GM12892 (cell line): ENCODE measurements at regions not wholly inside any gene's neighbourhood (a gene's known extent, or its start where the extent isn't known, plus 50 kb on each side); places are given as distances from the start of the nearest gene placed in this dataset.

ENCODE experiments used
- DNase-seq: peaks from one replicate; pipeline ENCODE4 v3.0.0; 2011; ENCODE audit not compliant: insufficient read length
- FAIRE-seq: peaks from 2 replicates; lab custom pipeline; 2011; peaks lifted over from hg19 to GRCh38; lab: Jason Lieb, UNC
- POLR2A ChIP-seq: IDR thresholded peaks from 2 replicates; pipeline ENCODE4 v1.6.1; 2011; ENCODE audit warnings: low read depth, low read length, control low read depth
- POLR2AphosphoS5 ChIP-seq: IDR thresholded peaks from 2 replicates; pipeline ENCODE4 v1.6.1; 2011; ENCODE audit warnings: low read depth, low read length, control low read depth
- TAF1 ChIP-seq: IDR thresholded peaks from 2 replicates; pipeline ENCODE4 v1.6.1; 2011; ENCODE audit warnings: low read depth, mild to moderate bottlenecking, control low read depth, low read length, borderline replicate concordance

DNA sequence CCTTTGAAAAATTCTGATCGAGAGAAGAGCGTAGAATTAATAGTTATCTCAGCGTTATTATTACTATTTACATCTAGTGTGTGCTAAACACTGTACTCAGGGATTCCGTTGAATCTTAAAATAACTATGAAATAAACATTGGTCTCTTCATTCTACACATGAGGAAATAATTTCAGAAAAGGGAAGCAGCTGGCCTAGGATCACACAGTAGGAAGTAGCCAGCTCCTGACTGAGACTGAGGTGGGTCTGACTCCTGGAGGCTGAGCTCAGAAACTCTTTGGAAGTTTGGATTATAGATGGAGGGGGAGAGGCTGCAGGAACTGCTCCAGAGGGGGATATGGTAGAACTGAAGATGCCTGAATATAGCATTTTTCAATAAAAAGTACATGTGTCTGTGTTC lies 183.9 kb upstream of the WDR11 start:
- FAIRE-seq = no peak
- no peak for TF ChIP-seq POLR2A
- no peak for TF ChIP-seq POLR2AphosphoS5
- no peak for TF ChIP-seq TAF1
- DNase-seq = no peak

DNA sequence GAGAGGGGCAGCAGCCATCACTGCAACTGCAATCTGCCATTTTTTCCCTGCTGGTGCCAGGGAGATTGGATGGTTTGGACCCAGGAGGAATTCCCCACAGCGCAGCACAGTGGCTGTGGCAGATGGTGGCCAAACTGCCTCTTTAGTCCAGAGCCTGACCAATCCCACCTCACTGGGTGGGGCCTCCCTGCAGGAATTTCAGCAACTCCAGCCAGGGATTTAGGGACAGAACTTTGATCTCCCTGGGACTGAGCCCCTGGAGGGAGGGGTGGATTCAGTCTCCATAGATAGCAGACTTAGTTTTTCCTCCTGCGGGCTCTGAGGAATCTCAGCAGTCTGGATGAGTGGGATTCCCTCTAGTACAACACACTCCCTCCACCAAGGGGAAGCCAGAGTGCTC lies 179.7 kb upstream of the WDR11 start:
- no peak for FAIRE-seq
- no peak for TF ChIP-seq TAF1
- TF ChIP-seq POLR2A = no peak
- no peak for TF ChIP-seq POLR2AphosphoS5
- no peak for DNase-seq

DNA sequence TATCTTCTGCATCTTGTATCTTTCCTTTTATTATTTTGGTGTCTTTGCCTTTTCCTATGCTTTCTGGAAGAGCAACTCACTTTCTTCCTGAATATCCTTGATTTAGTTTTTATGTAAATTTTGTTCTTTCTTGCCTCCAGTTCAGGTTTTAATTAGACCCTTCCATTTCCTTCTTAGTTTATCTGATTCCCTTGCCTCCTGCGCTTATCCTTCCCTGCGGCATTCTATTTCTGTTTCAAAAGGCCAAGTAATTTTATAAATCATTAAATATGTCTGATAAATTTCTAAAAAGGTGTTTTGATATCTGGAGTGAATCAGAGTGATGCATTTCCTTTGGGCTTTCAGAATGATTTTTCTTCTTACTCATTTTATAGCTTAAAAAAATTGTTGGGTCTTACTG lies 167.7 kb upstream of the WDR11 start:
- FAIRE-seq (no peak), DNase-seq (no peak)
- TF ChIP-seq POLR2A (no peak), TAF1 (no peak), POLR2AphosphoS5 (no peak)

DNA sequence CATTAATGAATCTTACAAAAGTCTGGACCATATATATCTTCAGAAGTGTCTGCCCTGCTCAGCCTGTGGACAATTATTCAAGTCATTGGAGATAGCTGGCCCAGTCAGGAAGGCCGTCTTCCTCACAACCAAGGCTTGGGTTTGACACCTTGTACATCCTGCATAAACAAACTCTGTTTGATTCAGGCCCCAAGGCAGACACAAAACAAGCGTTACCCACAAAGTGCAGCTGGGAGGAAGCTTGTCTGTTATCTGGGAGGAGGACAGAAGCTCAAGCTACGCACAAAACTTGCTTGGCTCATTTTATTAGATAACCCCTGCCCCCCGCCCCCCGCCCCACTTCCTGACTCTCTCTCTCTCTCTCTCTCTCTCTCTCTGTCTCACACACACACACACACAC lies 166.9 kb upstream of the WDR11 start:
- TF ChIP-seq POLR2A (no peak), POLR2AphosphoS5 (no peak), TAF1 (no peak)
- FAIRE-seq (no peak), DNase-seq (no peak)

DNA sequence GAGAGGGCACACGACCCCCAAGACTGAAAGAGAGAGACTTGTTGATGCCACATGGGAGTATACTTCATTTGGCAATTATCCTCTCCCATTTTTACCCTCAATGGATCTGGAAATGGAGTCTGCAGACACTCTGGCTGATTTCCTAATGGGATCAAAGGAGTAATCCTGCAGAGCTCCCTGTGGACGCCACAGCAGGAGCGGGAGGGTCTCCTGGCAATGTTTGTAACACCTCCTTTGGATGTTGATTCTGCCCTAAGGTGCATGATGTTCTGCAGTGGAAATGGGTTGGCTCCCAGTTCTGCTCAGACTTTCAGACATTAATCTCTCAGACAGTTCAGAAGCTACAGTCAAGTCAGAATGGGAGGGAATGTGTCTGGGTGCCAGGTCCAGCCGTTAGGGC lies 166.0 kb upstream of the WDR11 start:
- FAIRE-seq (no peak), DNase-seq (no peak)
- TF ChIP-seq TAF1 (no peak), POLR2A (no peak), POLR2AphosphoS5 (no peak)

DNA sequence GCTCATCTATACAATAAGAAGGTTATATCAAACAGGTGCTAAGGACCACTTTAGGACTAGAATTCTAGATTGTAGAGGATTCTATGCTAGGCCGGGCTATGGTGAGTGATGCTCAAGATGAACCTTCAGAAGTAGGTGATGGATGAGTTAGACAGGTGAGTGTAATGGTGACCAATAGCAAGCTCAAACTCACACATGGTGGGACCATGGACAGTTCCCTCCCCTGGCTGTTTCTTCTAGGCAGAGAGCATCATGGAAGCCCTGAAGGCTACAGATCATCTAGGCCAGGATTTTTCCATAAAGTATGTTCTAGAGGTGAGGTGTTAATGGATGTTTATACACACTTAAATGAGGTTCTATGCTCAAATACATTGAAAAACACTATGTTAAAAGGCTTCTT lies 162.2 kb upstream of the WDR11 start:
- FAIRE-seq = no peak
- DNase-seq = no peak
- no peak for TF ChIP-seq POLR2A

DNA sequence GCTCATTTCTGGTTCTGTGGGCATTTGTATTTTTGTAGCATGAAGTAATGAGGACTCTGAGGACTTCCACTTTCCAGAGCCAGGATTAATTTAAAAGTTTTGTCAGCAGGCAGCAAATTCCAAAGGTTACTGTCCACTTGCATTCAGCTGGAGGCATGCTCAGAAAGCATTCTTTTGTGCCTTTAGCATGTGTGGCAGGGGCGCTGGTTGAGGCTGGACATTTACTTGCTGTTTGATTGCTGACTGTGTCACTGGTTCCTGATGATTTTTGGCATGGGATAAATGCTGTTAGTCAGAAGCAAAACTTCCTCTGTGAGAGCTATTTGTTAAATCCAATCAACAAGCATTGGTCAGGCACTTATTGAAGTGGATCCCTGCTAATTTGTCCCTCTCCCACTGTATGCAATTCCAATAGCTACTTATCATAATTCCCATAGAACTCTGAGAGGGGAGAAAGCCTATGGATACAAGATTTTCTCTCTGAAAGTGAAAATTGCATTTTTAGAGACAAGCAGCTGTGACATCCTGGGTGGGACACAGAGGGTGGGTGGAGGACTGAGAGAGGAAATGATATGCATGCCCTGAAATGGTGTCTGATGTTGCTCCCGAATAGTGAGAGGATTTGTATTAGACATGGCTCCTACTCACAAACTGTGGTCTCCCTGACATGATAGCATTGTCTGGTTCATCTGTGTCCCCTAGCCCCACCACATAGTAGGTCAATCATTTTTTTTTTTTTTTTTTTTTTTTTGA lies 161.2 kb upstream of the WDR11 start:
- no peak for TF ChIP-seq POLR2AphosphoS5
- no peak for TF ChIP-seq POLR2A
- TF ChIP-seq TAF1 = no peak
- no peak for DNase-seq
- no peak for FAIRE-seq

DNA sequence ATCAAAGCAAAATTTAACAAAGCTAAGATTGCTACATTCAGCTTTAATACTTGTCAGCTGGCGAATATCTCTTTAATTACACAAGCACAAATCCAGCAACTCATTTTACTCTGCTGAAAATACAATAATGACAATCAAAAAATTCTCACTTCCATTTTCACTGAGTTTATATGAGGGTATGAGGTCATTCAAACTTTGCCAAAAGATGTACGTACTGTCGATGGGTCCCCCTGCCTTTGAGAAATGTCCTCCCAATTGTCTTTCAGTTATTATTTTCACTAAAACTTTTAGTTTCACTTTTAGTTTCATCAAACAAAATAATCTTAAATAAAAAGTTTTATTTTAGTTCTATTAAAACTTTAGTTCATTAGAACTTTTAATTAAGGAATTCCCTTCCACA lies 159.5 kb upstream of the WDR11 start:
- DNase-seq (no peak), FAIRE-seq (no peak)
- no peak for TF ChIP-seq POLR2A
- TF ChIP-seq TAF1 = no peak
- TF ChIP-seq POLR2AphosphoS5 = no peak

DNA sequence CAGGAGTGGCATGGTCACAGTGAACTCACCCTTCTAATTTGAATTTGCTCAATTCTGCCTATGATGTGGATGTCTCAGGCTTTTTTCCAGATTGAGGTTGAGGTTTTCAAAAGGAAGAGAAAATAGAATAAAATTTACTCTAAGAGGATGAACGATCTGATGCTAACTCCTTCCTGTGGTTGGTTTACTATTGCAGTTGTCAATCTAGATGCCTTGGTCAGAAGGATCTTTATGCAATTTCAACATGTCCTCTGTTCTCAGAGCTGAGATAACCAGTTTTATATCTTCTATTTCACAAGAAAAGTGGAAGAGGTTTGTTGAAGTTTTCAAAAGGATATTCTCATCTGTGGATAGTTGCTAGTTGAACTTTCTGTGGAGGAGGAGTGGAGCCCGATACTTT lies 150.7 kb upstream of the WDR11 start:
- TF ChIP-seq POLR2AphosphoS5 (no peak), POLR2A (no peak), TAF1 (no peak)
- FAIRE-seq = no peak
- DNase-seq = no peak

DNA sequence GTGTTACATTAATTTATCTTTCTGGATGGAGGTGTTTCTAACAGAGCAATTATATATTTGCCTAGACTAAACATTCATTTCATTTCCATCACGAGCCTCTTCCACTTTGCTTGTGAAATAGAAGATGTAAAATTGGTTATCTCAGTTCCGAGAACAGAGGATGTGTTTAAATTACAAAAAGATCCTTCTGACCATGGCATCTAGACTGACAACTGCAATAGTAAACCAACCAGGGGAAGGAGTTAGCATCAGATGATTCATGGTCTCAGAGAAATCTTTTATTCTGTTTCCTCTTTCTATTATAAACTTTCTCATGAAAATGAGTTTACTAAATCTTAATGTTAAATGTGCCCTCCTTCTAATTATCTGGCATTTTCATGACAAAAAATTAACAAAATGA lies 149.8 kb upstream of the WDR11 start:
- no peak for DNase-seq
- no peak for TF ChIP-seq POLR2A
- TF ChIP-seq POLR2AphosphoS5 = no peak
- no peak for TF ChIP-seq TAF1
- no peak for FAIRE-seq

DNA sequence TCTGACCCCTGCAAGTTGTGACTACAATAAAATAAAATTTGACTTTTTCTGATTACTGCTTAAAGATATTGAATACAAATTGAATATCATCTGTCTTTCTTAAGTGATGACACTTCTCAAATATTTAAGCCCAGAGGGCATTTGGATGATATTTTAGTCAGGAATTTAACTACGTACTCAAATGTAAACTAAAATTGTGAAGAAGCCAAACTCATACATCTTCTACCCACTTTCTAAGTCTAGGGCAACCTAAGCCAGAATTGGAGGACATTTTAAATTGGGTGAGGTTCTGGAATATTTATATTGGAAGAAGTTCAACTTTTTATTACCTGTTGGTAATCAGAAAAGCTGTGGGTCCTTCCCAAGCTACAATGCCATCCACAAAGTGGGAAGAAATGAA lies 149.1 kb upstream of the WDR11 start:
- DNase-seq = no peak
- no peak for FAIRE-seq
- TF ChIP-seq POLR2AphosphoS5 (no peak), TAF1 (no peak), POLR2A (no peak)

DNA sequence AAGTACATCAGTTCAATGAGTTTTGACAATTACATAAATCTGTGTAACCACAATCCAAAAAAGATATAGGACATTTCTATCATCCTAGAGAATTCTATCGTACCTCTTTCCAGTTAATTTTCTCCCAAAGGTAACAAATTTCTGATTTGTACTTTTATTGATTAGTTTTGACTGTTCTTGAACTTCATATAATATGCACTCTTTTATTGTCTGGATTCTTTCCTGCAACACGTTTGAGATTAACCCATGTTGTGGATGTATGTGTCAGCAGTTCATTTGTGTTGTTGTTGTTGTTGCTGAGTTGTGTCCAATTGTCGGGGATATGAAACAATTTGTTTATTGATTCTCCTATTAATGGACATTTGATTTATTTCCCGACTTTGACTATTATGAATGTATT lies 145.9 kb upstream of the WDR11 start:
- DNase-seq (no peak), FAIRE-seq (no peak)
- TF ChIP-seq POLR2A = no peak
- no peak for TF ChIP-seq TAF1
- no peak for TF ChIP-seq POLR2AphosphoS5
